GM21825 (cell line): ENCODE measurements at regions not wholly inside any gene's neighbourhood (a gene's known extent, or its start where the extent isn't known, plus 50 kb on each side); places are given as distances from the start of the nearest gene placed in this dataset.

Experiments
- ATAC-seq: cut with Tn5 transposase; IDR thresholded peaks from one replicate; pipeline ENCODE4 v1.9.1; 2021; ENCODE audit warnings: mild to moderate bottlenecking, moderate library complexity; ENCODE audit not compliant: unreplicated experiment

GRCh38 chr10:60728056-60728455, 50.2 kb upstream of the CDK1 start:
- no peak for ATAC-seq

DNA sequence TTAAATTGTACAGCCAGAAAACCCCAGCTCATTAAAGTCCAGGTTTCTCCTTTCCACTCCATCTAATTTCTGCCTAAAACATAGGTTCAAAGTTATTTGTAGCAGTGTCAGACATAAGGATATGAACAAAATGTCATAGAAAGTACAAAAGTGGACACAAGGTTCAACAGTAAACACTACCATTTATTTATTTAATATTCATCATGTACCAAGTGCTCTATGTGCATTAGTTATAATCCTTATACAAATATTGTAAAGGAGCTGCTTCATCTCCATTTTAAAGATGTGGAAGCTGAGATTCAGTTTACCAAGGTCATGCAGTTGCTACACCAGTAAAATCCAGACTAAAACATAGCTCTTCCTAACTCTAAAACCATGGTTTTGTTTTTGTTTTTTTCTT, 52.0 kb upstream of the CDK1 start:
- ATAC-seq, result no peak

DNA sequence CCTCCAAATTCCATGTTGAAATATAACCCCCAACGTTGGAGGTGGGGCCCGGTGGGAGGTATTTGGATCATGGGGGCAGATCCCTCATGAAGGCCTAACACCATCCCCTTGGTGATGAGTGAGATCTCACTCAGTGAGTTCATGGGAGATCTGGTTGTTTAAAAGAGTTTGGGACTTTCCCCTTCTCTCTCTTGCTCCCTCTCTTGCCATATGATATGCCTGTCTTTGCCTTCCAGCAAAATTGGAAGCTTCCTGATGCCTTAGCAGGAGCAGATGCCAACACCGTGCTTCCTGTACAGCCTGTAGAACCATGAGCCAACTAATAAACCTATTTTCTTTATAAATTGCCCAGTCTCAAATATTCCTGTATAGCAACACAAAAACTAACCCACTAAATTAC, 55.7 kb upstream of the CDK1 start:
- no peak for ATAC-seq

DNA sequence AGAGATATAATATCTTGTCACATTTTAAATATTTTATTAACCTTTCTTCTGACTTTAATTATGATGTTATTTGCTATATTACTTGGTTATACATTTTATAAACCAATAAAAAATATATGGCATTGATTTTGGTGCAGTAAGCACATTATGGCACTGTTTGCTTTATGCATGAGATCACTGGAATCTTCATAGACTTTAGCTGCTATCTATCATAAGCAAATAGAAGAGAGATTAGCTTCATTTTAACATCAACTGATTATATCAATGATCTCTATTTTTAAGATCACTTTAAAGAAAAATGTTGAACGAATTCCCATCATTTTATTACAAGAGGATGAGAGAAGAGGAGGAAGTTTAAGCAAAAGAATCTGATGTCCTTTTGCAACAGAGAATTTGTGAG, 58.6 kb upstream of the CDK1 start:
- no peak for ATAC-seq

GRCh38 chr10:60718886-60719285, 59.4 kb upstream of the CDK1 start:
- no peak for ATAC-seq

GRCh38 chr10:60717852-60718251, 60.4 kb upstream of the CDK1 start:
- ATAC-seq, result peak; percentile 81

GRCh38 chr10:60714233-60714632, 64.0 kb upstream of the CDK1 start:
- ATAC-seq, result no peak

GRCh38 chr10:60711496-60711895, 66.8 kb upstream of the CDK1 start:
- ATAC-seq, result no peak

DNA sequence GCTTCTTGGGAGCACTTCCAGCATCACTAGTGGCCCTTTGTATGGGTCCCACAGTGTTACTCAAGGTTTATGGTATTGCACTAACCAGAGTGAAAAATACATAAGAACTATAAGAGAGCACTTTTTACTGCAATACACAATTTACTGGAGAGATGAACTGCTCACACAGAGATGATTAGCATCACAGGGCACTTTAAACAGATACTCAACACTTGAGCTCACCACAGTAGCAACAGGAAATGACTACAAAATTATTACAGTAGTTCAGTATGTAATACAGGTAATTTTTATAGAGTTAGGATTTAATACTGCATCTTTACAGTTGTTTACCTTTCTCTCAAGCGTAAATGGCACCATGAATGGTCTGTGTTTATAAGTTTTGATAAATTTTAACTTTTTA, 68.2 kb upstream of the CDK1 start:
- no peak for ATAC-seq

GRCh38 chr10:60708666-60709065, 69.6 kb upstream of the CDK1 start:
- no peak for ATAC-seq

DNA sequence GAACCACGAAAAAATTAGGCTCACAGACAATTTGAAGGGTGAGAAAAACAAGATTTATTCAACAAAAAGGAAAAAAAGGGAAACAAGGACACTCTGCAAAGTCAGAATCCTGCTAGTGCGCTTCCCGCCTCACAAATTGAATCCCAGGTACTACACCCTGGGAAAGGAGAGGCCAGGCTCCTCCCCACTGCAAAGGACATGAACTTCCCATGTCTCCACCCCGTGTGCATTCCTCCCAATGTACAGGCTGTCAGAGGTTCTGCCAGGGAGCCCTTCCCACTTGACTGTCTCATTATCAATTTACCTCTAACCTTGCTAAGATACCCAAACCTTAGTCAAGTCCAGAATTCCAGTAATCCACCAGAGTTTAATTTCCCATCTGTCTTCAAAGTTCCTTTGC, 70.4 kb upstream of the CDK1 start:
- no peak for ATAC-seq

GRCh38 chr10:60706146-60706545, 72.1 kb upstream of the CDK1 start:
- ATAC-seq, result no peak

- ATAC-seq, result no peak
These were observed 72.9 kb upstream of the CDK1 start for GRCh38 chr10:60705376-60705775.

GRCh38 chr10:60704471-60704870, 73.8 kb upstream of the CDK1 start:
- no peak for ATAC-seq

GRCh38 chr10:60703266-60704041, 74.8 kb upstream of the CDK1 start:
- no peak for ATAC-seq

DNA sequence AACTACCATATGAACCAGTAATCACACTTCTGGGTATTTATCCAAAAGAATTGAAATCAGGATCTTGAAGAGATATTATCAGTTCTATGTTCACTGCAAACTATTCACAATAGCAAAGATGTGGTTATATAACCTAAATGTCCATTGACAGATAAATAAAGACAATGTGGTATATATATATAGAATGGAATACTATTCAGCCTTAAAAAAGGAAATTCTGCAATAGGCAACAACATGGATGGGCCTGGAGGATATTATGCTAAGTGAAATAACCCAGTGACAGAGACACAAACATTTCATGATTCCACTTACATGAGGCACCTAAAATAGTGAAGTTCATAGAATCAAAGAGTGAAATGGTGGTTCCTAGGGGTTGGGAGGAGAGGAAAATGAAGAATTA, 90.6 kb upstream of the CDK1 start:
- ATAC-seq, result no peak

GRCh38 chr10:60684091-60684490, 94.2 kb upstream of the CDK1 start:
- no peak for ATAC-seq

- ATAC-seq, result no peak
These were observed 97.2 kb upstream of the CDK1 start for GRCh38 chr10:60681103-60681502.

DNA sequence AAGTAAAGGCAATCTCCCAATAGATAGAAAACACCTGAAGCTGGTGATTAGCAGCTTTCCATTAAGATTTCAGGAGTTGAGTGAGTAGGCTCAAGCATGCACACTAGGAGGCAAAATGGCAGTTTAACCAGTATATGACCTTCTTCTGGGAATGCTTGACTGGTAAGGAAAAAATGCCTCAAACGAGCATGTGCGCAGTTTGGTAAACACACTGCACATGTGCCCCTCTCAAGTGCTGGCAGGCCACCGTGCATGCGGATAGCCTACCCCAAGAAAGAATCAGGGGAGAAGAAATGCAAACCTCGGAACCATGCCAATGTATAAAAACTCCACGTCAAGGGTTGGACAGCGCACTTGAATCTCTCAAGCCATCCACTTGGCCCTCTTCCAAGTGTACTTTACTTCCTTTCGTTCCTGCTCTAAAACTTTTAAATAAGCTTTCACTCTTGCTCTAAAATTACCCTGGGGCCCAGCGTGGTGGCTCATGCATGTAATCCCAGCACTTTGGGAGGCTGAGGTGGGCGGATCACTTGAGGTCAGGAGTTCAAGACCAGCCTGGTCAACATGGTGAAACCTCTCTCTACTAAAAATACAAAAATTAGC, 98.8 kb upstream of the CDK1 start:
- ATAC-seq, result no peak

- ATAC-seq, result no peak
These were observed 99.3 kb upstream of the CDK1 start for GRCh38 chr10:60678978-60679377.

- no peak for ATAC-seq
These were observed 100.6 kb upstream of the CDK1 start for GRCh38 chr10:60677531-60678129.

- ATAC-seq, result no peak
These were observed 103.0 kb upstream of the CDK1 start for GRCh38 chr10:60675236-60675635.
